NCI-H1417 (cell line): ENCODE measurements at regions not wholly inside any gene's neighbourhood (a gene's known extent, or its start where the extent isn't known, plus 50 kb on each side); places are given as distances from the start of the nearest gene placed in this dataset.
"Not testable (repeated sequence)": the region's sequence is repeated elsewhere in the genome, so short reads cannot be mapped to it uniquely, and the experiment has no call there.

Source experiments
- DNase-seq, 3 experiments: peaks; one replicate each; lab custom pipeline; 2025; lab: John Stamatoyannopoulos, UW

GRCh38 chr9:42325561-42325960 lies 142.1 kb downstream of the SPATA31A6 start:
- not testable (repeated sequence) for DNase-seq

- DNase-seq = not testable (repeated sequence)
Observed at GRCh38 chr9:42326482-42326881, 143.0 kb downstream of the SPATA31A6 start.

- DNase-seq = not testable (repeated sequence)
Observed at GRCh38 chr9:42335342-42335741, 151.9 kb downstream of the SPATA31A6 start.

- DNase-seq = not testable (repeated sequence)
Observed at GRCh38 chr9:42335984-42336657, 152.7 kb downstream of the SPATA31A6 start.

GRCh38 chr9:42338275-42338674 lies 154.8 kb downstream of the SPATA31A6 start:
- not testable (repeated sequence) for DNase-seq

- not testable (repeated sequence) for DNase-seq
Observed at GRCh38 chr9:42339671-42340434, 156.4 kb downstream of the SPATA31A6 start.

GRCh38 chr9:42340435-42340723 lies 156.9 kb downstream of the SPATA31A6 start:
- not testable (repeated sequence) for DNase-seq

- not testable (repeated sequence) for DNase-seq
Observed at GRCh38 chr9:42341860-42342259, 158.4 kb downstream of the SPATA31A6 start.

- not testable (repeated sequence) for DNase-seq
Observed at GRCh38 chr9:42342297-42342696, 158.8 kb downstream of the SPATA31A6 start.

- DNase-seq = not testable (repeated sequence)
Observed at GRCh38 chr9:42344508-42344907, 161.0 kb downstream of the SPATA31A6 start.

GRCh38 chr9:42346916-42347315 lies 163.5 kb downstream of the SPATA31A6 start:
- not testable (repeated sequence) for DNase-seq

- not testable (repeated sequence) for DNase-seq
Observed at GRCh38 chr9:42349181-42349580, 165.7 kb downstream of the SPATA31A6 start.

- not testable (repeated sequence) for DNase-seq
Observed at GRCh38 chr9:42350412-42350811, 167.0 kb downstream of the SPATA31A6 start.

- DNase-seq = not testable (repeated sequence)
Observed at GRCh38 chr9:42357604-42358373, 174.3 kb downstream of the SPATA31A6 start.

- DNase-seq = peak in 1 of 3 experiments; percentile 13
Observed at GRCh38 chr9:42358626-42359247, 175.3 kb downstream of the SPATA31A6 start.

GRCh38 chr9:42364410-42365243 lies 181.2 kb downstream of the SPATA31A6 start:
- DNase-seq = not testable (repeated sequence)

- DNase-seq = not testable (repeated sequence)
Observed at GRCh38 chr9:42365244-42365945, 181.9 kb downstream of the SPATA31A6 start.

- not testable (repeated sequence) for DNase-seq
Observed at GRCh38 chr9:42368279-42368881, 184.9 kb downstream of the SPATA31A6 start.

GRCh38 chr9:42370172-42370571 lies 186.7 kb downstream of the SPATA31A6 start:
- DNase-seq = not testable (repeated sequence)

GRCh38 chr9:42371417-42371816 lies 188.0 kb downstream of the SPATA31A6 start:
- DNase-seq = not testable (repeated sequence)
